A549 (cell line): ENCODE measurements at regions not wholly inside any gene's neighbourhood (a gene's known extent, or its start where the extent isn't known, plus 50 kb on each side); places are given as distances from the start of the nearest gene placed in this dataset.

ENCODE experiments used
- FOSL2 ChIP-seq, 2 experiments: fragments of 450-650 bp in 1 of 2; fragments of >200 bp in 1 of 2; sonication (Bioruptor Twin) in 1 of 2; formaldehyde crosslinking; IDR thresholded peaks; 2 replicates each; pipeline versions ENCODE4 v1.5.0 to v1.6.1; 2016 to 2020; ENCODE audit warnings: mild to moderate bottlenecking in 1 of 2, moderate library complexity in 1 of 2
- HEYL ChIP-seq: fragments of 250-450 bp; sonication (Bioruptor Pico); IDR thresholded peaks from 2 replicates; pipeline ENCODE4 v1.8.0; 2021; ENCODE audit warnings: mild to moderate bottlenecking, moderate library complexity
- POLR2A ChIP-seq: IDR thresholded peaks from 2 replicates; pipeline ENCODE4 v1.6.1; 2012; ENCODE audit warnings: mild to moderate bottlenecking, low read length
- POLR2AphosphoS2 ChIP-seq: conservative IDR thresholded peaks from 2 replicates; pipeline ENCODE4 v1.6.1; 2012; ENCODE audit warnings: low read length, improper control_type of control experiment, inconsistent platforms
- TF ChIP-seq, protein P1 (sequence below): fragments of >200 bp; sonication (Bioruptor Twin); formaldehyde crosslinking; IDR thresholded peaks from 3 replicates; pipeline ENCODE4 v1.5.1; 2016
- TF ChIP-seq, protein P2 (sequence below): fragments of 250-450 bp; sonication (Bioruptor Pico); IDR thresholded peaks from 2 replicates; pipeline ENCODE4 v1.5.0; 2020; ENCODE audit warnings: low read depth, mild to moderate bottlenecking, moderate library complexity
- TF ChIP-seq, protein P3 (sequence below): IDR thresholded peaks from 2 replicates; pipeline ENCODE4 v1.6.1; 2012
- TF ChIP-seq, protein P4 (sequence below): fragments of 250-450 bp; sonication (Bioruptor Pico); IDR thresholded peaks from 2 replicates; pipeline ENCODE4 v1.5.0; 2021; ENCODE audit warnings: mild to moderate bottlenecking, moderate library complexity, borderline replicate concordance
- TF ChIP-seq, protein P5 (sequence below): fragments of 200-600 bp; sonication (generic); IDR thresholded peaks from 2 replicates; pipeline ENCODE4 v1.6.1; 2016; ENCODE audit warnings: antibody characterized with exemption, mild to moderate bottlenecking, moderate library complexity
- TF ChIP-seq, protein P6 (sequence below): fragments of 150-350 bp; IDR thresholded peaks from 2 replicates; pipeline ENCODE4 v1.6.1; 2014; ENCODE audit warnings: low read depth, mild to moderate bottlenecking, low read length

DNA sequence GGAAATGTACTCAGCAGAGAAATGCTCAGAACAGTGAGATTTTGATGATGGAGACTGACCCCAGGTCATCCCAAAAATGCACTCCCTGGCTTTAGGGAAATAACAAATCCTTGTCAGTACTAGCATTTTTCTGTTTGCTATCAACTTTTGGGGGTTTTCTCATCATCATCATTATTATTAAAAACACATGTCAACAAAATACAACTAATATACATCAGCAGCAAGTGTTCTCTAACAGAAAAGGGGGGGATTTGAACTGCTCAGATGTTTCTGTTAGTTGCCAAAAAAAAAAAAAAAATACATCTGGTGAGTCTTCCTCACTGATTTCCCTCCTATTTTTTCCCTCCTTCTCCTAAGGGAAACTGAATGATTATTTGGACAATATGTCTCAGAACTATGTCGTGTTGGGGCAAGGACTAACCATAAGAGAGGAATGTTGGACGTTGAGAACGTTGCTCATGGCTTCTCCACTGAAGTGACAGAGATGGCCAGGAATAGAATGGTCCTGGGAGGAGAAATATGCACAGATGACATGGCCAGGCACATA lies 230.0 kb upstream of the MCTP2 start:
- TF ChIP-seq, protein P1, sequence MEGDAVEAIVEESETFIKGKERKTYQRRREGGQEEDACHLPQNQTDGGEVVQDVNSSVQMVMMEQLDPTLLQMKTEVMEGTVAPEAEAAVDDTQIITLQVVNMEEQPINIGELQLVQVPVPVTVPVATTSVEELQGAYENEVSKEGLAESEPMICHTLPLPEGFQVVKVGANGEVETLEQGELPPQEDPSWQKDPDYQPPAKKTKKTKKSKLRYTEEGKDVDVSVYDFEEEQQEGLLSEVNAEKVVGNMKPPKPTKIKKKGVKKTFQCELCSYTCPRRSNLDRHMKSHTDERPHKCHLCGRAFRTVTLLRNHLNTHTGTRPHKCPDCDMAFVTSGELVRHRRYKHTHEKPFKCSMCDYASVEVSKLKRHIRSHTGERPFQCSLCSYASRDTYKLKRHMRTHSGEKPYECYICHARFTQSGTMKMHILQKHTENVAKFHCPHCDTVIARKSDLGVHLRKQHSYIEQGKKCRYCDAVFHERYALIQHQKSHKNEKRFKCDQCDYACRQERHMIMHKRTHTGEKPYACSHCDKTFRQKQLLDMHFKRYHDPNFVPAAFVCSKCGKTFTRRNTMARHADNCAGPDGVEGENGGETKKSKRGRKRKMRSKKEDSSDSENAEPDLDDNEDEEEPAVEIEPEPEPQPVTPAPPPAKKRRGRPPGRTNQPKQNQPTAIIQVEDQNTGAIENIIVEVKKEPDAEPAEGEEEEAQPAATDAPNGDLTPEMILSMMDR = no peak
- TF ChIP-seq FOSL2 (IDR thresholded peaks at IDR 0.05) = no peak
- TF ChIP-seq FOSL2 (CRISPR knock-in tag; IDR thresholded peaks at IDR 0.05) = no peak
- no peak for TF ChIP-seq POLR2A
- no peak for TF ChIP-seq POLR2AphosphoS2
- TF ChIP-seq, protein P2, sequence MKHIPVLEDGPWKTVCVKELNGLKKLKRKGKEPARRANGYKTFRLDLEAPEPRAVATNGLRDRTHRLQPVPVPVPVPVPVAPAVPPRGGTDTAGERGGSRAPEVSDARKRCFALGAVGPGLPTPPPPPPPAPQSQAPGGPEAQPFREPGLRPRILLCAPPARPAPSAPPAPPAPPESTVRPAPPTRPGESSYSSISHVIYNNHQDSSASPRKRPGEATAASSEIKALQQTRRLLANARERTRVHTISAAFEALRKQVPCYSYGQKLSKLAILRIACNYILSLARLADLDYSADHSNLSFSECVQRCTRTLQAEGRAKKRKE (CRISPR knock-in tag) = no peak
- TF ChIP-seq, protein P3, sequence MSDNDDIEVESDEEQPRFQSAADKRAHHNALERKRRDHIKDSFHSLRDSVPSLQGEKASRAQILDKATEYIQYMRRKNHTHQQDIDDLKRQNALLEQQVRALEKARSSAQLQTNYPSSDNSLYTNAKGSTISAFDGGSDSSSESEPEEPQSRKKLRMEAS = no peak
- no peak for TF ChIP-seq HEYL (CRISPR knock-in tag)
- TF ChIP-seq, protein P4, sequence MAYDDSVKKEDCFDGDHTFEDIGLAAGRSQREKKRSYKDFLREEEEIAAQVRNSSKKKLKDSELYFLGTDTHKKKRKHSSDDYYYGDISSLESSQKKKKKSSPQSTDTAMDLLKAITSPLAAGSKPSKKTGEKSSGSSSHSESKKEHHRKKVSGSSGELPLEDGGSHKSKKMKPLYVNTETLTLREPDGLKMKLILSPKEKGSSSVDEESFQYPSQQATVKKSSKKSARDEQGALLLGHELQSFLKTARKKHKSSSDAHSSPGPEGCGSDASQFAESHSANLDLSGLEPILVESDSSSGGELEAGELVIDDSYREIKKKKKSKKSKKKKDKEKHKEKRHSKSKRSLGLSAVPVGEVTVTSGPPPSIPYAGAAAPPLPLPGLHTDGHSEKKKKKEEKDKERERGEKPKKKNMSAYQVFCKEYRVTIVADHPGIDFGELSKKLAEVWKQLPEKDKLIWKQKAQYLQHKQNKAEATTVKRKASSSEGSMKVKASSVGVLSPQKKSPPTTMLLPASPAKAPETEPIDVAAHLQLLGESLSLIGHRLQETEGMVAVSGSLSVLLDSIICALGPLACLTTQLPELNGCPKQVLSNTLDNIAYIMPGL (CRISPR knock-in tag) = no peak
- TF ChIP-seq, protein P5, sequence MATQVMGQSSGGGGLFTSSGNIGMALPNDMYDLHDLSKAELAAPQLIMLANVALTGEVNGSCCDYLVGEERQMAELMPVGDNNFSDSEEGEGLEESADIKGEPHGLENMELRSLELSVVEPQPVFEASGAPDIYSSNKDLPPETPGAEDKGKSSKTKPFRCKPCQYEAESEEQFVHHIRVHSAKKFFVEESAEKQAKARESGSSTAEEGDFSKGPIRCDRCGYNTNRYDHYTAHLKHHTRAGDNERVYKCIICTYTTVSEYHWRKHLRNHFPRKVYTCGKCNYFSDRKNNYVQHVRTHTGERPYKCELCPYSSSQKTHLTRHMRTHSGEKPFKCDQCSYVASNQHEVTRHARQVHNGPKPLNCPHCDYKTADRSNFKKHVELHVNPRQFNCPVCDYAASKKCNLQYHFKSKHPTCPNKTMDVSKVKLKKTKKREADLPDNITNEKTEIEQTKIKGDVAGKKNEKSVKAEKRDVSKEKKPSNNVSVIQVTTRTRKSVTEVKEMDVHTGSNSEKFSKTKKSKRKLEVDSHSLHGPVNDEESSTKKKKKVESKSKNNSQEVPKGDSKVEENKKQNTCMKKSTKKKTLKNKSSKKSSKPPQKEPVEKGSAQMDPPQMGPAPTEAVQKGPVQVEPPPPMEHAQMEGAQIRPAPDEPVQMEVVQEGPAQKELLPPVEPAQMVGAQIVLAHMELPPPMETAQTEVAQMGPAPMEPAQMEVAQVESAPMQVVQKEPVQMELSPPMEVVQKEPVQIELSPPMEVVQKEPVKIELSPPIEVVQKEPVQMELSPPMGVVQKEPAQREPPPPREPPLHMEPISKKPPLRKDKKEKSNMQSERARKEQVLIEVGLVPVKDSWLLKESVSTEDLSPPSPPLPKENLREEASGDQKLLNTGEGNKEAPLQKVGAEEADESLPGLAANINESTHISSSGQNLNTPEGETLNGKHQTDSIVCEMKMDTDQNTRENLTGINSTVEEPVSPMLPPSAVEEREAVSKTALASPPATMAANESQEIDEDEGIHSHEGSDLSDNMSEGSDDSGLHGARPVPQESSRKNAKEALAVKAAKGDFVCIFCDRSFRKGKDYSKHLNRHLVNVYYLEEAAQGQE = no peak
- TF ChIP-seq, protein P6, sequence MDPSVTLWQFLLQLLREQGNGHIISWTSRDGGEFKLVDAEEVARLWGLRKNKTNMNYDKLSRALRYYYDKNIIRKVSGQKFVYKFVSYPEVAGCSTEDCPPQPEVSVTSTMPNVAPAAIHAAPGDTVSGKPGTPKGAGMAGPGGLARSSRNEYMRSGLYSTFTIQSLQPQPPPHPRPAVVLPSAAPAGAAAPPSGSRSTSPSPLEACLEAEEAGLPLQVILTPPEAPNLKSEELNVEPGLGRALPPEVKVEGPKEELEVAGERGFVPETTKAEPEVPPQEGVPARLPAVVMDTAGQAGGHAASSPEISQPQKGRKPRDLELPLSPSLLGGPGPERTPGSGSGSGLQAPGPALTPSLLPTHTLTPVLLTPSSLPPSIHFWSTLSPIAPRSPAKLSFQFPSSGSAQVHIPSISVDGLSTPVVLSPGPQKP = no peak
